ENCODE measurements at regions not wholly inside any gene's neighbourhood (a gene's known extent, or its start where the extent isn't known, plus 50 kb on each side); places are given as distances from the start of the nearest gene placed in this dataset.

GRCh38 chr2:56474412-56475158 lies 290.8 kb downstream of the CCDC85A start:
- ChIA-PET POLR2A (no interaction called here), CTCF (no interaction called here)
- ATAC-seq (no peak), DNase-seq (ENCODE audit: low read depth, low spot score) (no peak)
- no peaks in the 10 kb centered on the region for H3K4me1 ChIP-seq (ENCODE audit: control insufficient read depth, insufficient read depth, low read length)
- no peak overlapping the region for H3K27ac ChIP-seq (ENCODE audit: low read length)
- intact Hi-C loops (cut with micrococcal nuclease; ENCODE audit: unreplicated experiment), result no loop called here
- no peaks in the 10 kb centered on the region for H3K36me3 ChIP-seq (ENCODE audit: control insufficient read depth, insufficient read depth, low read length)
- H3K27me3 ChIP-seq (ENCODE audit: control insufficient read depth, insufficient read depth, low read length), result no peaks in the 10 kb centered on the region
- in situ Hi-C loops (cut with HindIII; ENCODE audit: low pct_unique_long_range_greater_than_20kb, low sequenced_read_pairs), result no loop called here
- BruUV-seq (replicated peaks), result no TSS peak
- H3K4me3 ChIP-seq (ENCODE audit: low read depth in 2 of 2, low read length in 2 of 2), result no peak overlapping the region
- no peaks in the 10 kb centered on the region for H3K9me3 ChIP-seq (ENCODE audit: control insufficient read depth, insufficient read depth, low read depth, low read length)
- no peak for TF ChIP-seq REST (IDR thresholded peaks at IDR 0.05; ENCODE audit: insufficient read depth in 1 of 2, low read depth in 2 of 2, low read length in 1 of 2)
- no peak for TF ChIP-seq POLR2AphosphoS5 (IDR thresholded peaks at IDR 0.05; ENCODE audit: low read depth, low read length)
- no peak for TF ChIP-seq SIN3A (IDR thresholded peaks at IDR 0.05; ENCODE audit: borderline replicate concordance, insufficient read depth, low read depth, low read length)
- TF ChIP-seq TCF7L2 (IDR thresholded peaks at IDR 0.05; ENCODE audit: low read depth, low read length), result no peak
- TF ChIP-seq CTCF (IDR thresholded peaks at IDR 0.05), result no peak

GRCh38 chr2:56475191-56475590 lies 291.4 kb downstream of the CCDC85A start:
- intact Hi-C loops (cut with micrococcal nuclease; ENCODE audit: unreplicated experiment), result no loop called here
- TF ChIP-seq TCF7L2 (IDR thresholded peaks at IDR 0.05; ENCODE audit: low read depth, low read length) (no peak), POLR2AphosphoS5 (IDR thresholded peaks at IDR 0.05; ENCODE audit: low read depth, low read length) (no peak), CTCF (IDR thresholded peaks at IDR 0.05) (no peak), REST (IDR thresholded peaks at IDR 0.05; ENCODE audit: insufficient read depth in 1 of 2, low read depth in 2 of 2, low read length in 1 of 2) (no peak), SIN3A (IDR thresholded peaks at IDR 0.05; ENCODE audit: borderline replicate concordance, insufficient read depth, low read depth, low read length) (no peak)
- no peaks in the 10 kb centered on the region for H3K36me3 ChIP-seq (ENCODE audit: control insufficient read depth, insufficient read depth, low read length)
- no peak for ATAC-seq
- no TSS peak for BruUV-seq (replicated peaks)
- H3K27me3 ChIP-seq (ENCODE audit: control insufficient read depth, insufficient read depth, low read length), result no peaks in the 10 kb centered on the region
- H3K4me1 ChIP-seq (ENCODE audit: control insufficient read depth, insufficient read depth, low read length), result no peaks in the 10 kb centered on the region
- in situ Hi-C loops (cut with HindIII; ENCODE audit: low pct_unique_long_range_greater_than_20kb, low sequenced_read_pairs), result no loop called here
- no peaks in the 10 kb centered on the region for H3K9me3 ChIP-seq (ENCODE audit: control insufficient read depth, insufficient read depth, low read depth, low read length)
- H3K4me3 ChIP-seq (ENCODE audit: low read depth in 2 of 2, low read length in 2 of 2), result no peak overlapping the region
- no peak for DNase-seq (ENCODE audit: low read depth, low spot score)
- CTCF ChIA-PET, result no interaction called here
- POLR2A ChIA-PET, result no interaction called here
- H3K27ac ChIP-seq (ENCODE audit: low read length), result no peak overlapping the region

Data from Panc1 (cell line).